ENCODE measurements at regions not wholly inside any gene's neighbourhood (a gene's known extent, or its start where the extent isn't known, plus 50 kb on each side); places are given as distances from the start of the nearest gene placed in this dataset.
"Not testable (repeated sequence)": the region's sequence is repeated elsewhere in the genome, so short reads cannot be mapped to it uniquely, and the experiment has no call there.

DNA sequence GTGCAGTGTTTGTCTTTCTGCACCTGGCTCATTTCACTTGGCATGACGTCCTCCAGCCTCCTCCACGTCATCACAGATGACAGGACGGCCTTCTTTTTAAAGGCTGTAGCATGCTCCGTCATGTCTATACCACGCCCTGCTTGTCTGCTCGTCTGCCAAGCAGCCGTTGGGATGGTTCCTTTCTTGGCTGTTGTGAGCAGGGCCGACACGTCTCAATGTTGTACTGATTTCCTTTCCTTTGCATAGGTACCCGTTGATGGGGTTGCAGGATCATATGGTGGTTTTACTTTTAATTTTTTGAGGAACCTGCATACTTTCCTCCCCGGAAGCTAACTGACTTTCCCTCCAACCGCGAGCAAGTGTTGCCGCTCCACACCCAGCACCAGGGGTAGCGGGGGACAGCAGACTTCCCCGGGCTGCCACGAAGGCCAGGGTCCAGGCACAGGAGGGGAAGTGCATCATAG, 212.2 kb upstream of the ZNF469 start:
- DNase-seq = no peak
- H3K4me1 ChIP-seq = no peaks in the 10 kb centered on the region
- no peaks in the 10 kb centered on the region for H3K36me3 ChIP-seq
- 83% methylated on average over 17 of the region's 17 CpGs for WGBS, 2 donors
- no peak overlapping the region for H3K27ac ChIP-seq
- intact Hi-C loops (cut with DNase I) = no loop called here
- TF ChIP-seq CTCF (IDR thresholded peaks at IDR 0.05) (no peak), POLR2A (IDR thresholded peaks at IDR 0.05) (no peak)
- H3K9me3 ChIP-seq = no peaks in the 10 kb centered on the region
- H3K4me3 ChIP-seq (replicated peaks in 1 of 3) = no peak overlapping the region
- no peaks in the 10 kb centered on the region for H3K27me3 ChIP-seq

GRCh38 chr16:88171126-88171525, 211.6 kb upstream of the ZNF469 start:
- H3K9me3 ChIP-seq; DNase-seq; H3K27ac ChIP-seq; H3K4me3 ChIP-seq (replicated peaks in 1 of 3); H3K27me3 ChIP-seq; H3K4me1 ChIP-seq; intact Hi-C loops (cut with DNase I); H3K36me3 ChIP-seq: not testable (repeated sequence)
- 88% methylated on average over 1 of the region's 1 CpG for WGBS, 2 donors

DNA sequence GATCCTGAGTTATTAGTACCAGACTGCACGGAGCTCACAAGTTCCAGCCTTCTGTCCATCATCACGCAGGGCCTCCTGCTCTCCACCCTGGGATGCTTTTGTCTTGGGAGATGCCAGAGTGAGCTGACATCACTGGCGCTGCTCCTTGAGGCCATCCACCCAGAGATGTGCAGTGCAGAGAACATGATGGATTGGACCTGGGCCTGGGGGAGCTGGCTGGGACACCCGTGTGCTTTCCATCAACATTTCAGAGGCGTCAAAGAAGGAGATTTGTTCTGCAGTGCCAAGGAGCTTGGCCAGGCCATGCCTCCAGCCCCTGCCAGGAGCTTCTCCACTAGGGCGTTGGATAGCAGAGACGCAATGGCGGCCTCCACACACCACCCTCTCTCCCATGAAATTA, 206.6 kb upstream of the ZNF469 start:
- H3K27me3 ChIP-seq; H3K36me3 ChIP-seq; DNase-seq; H3K4me1 ChIP-seq; H3K9me3 ChIP-seq; H3K27ac ChIP-seq; intact Hi-C loops (cut with DNase I); H3K4me3 ChIP-seq (replicated peaks in 1 of 3): not testable (repeated sequence)
- WGBS, 2 donors = 86 to 100% methylated on average over 3 to 4 of the region's 8 CpGs

DNA sequence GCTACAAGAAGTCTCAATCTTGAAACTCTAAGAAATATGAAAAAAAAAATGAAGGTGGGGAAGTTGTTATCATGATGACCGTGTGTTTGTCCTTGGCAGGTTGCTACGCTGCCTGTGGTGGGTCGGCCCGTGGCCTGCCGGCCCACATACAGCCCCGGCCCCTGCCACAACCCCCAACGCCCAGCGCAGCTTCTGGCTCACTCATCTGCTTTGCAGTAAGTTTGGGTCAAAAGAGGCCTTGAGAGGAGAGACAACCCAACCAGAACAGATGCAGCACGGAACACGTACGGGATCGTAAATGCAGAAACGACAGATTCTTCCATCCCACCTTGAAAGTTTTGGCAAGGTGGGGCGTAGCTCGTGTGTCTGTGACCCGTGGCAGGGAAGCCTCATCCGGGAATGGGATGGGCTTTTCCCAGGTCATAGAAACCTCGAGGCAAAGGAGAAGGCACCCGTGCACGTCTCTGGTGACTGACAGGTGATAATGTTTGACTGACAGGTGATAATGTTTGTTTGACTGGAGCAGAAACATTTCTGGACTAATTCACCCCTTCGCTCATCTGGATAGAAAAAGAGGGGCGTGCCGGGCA, 206.1 kb upstream of the ZNF469 start:
- H3K36me3 ChIP-seq; H3K27ac ChIP-seq; H3K9me3 ChIP-seq; H3K4me3 ChIP-seq (replicated peaks in 1 of 3); H3K4me1 ChIP-seq; H3K27me3 ChIP-seq; DNase-seq; intact Hi-C loops (cut with DNase I): not testable (repeated sequence)
- WGBS, 2 donors = 89 to 92% methylated on average over 23 of the region's 23 CpGs

DNA sequence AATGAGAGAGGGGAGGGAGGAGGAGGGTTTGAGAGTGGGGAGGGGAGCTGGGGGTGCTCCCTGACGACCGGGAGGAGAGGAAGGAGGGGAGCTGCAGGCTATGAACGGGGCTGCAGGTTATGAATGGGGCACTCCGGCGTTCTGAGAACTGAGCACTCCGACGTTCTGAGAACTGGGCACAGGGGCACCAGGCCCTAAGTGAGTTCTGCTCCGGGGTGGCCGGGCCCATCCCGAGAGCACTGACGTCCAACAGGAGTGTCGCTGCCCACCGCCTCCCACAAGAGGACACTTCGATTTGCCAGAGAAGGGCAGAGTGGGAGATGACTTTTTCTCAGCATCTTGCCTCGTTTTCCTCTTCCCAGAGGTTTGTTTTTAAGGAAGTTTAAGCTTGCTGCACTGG, 204.5 kb upstream of the ZNF469 start:
- H3K4me1 ChIP-seq; intact Hi-C loops (cut with DNase I); H3K4me3 ChIP-seq (replicated peaks in 1 of 3); H3K27ac ChIP-seq; DNase-seq; H3K27me3 ChIP-seq; H3K36me3 ChIP-seq; H3K9me3 ChIP-seq: not testable (repeated sequence)
- 77 to 79% methylated on average over 15 of the region's 15 CpGs for WGBS, 2 donors

DNA sequence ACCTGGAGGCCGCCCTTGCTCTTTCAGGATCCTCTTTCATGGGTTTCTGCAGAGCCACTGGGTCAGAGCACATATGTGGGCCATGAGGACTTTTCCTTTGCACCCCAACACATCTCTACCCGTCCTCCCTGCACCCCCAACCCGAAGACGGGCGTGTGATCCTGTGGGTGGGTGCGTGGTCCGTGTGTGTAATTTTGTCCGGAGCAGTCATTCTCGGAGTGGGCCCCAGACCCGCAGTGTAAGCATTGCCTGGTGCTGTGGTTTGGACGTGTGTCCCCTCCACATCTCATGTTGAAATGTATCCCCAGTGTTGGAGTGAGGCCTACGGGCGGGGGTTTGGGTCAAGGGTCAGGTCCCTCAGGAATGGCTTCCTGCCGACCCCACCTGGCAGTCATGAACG, 203.9 kb upstream of the ZNF469 start:
- H3K4me3 ChIP-seq (replicated peaks in 1 of 3); H3K9me3 ChIP-seq; H3K36me3 ChIP-seq; H3K4me1 ChIP-seq; intact Hi-C loops (cut with DNase I); H3K27ac ChIP-seq; DNase-seq; H3K27me3 ChIP-seq: not testable (repeated sequence)
- 81 to 84% methylated on average over 13 to 15 of the region's 15 CpGs for WGBS, 2 donors

DNA sequence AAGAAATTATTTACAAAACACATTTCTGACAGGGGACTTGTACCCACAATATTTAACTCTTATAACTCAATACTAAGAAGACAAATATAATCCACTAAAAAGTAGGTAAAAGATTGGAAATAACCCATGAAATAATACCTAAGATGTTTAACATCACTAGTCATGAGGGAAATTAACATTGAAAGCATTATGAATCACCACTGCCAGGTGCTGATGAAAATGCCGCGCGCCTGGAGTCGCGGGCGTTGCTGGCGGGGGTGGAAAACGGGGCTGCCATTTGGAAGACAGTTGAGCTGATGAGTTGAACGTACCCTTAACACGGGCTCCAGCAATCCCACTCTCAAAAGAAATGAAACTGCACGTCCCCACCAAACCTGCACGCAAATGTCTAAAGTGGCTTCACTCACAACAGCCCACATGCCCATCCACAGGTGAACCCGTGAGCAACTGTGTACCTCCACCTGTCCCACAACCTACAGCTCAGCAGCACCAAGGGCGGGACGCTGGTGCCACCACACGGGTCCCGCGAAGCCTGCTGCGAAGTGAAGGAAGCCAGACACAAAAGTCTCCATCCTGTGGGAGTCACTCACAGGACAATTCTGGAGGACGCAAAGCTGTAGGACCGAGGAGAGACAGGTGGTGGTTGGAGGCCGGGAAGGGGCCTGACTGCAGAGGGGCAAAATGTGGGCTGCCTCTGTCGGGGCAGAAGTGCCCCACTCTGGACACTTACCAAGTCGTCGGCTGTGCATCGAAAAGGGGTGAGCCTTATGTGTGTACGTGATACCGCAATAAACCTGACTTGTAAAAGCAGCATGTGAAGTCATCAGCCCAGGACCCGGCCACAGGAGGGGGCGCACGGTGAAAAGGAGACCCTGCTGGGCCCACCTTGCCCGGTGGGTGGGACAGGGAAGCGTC, 199.5 kb upstream of the ZNF469 start:
- intact Hi-C loops (cut with DNase I); H3K27me3 ChIP-seq; H3K36me3 ChIP-seq; DNase-seq; H3K4me3 ChIP-seq (replicated peaks in 1 of 3); H3K4me1 ChIP-seq; H3K27ac ChIP-seq; H3K9me3 ChIP-seq: not testable (repeated sequence)
- 86% methylated on average over 32 to 33 of the region's 33 CpGs for WGBS, 2 donors

- DNase-seq; H3K36me3 ChIP-seq; intact Hi-C loops (cut with DNase I); H3K27me3 ChIP-seq; H3K9me3 ChIP-seq; H3K4me1 ChIP-seq; H3K27ac ChIP-seq; H3K4me3 ChIP-seq (replicated peaks in 1 of 3): not testable (repeated sequence)
- WGBS, 2 donors = no CpG with 5 or more reads among the region's 14 CpGs
These were observed 198.7 kb upstream of the ZNF469 start for GRCh38 chr16:88184053-88184452.

DNA sequence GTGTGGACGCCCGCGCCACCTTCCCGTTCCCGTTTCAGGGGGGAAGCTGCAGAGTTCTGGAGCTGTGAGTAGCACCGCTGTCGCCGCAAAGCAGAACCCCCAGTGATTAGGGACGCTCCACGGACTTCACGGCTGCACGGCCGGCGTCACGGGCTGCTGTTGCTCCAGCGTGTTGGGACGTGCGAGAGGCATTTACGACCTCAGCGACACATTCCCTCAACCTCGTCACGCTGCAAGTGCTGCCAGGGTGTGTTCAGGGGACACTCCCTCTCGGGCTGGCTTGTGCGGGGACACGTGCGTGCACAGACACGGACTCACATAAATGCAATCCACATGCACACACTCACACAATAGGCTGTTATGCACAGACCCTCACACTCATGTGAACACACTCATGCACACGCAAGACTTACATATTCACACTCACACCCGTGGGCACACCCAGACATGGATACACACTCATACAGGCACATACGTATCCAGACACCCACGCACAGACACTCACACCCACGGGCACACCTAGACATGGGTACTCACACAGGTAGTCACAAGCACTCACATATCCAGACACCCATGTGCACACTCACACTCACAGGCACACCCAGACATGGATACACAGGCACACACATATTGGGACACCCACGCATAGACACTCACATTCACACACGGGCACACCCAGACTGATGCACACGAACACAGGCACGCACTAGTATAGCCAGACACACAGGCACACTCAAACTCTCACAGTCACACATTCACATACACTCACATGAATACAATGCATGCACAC, 198.0 kb upstream of the ZNF469 start:
- intact Hi-C loops (cut with DNase I); H3K9me3 ChIP-seq; H3K36me3 ChIP-seq; H3K27me3 ChIP-seq; H3K4me3 ChIP-seq (replicated peaks in 1 of 3); H3K27ac ChIP-seq; DNase-seq; H3K4me1 ChIP-seq: not testable (repeated sequence)
- 86 to 94% methylated on average over 18 of the region's 36 CpGs for WGBS, 2 donors

- intact Hi-C loops (cut with DNase I); H3K4me3 ChIP-seq (replicated peaks in 1 of 3): not testable (repeated sequence)
- WGBS, 2 donors = 95 to 98% methylated on average over 6 of the region's 9 CpGs
These were observed 197.4 kb upstream of the ZNF469 start for GRCh38 chr16:88185406-88185805.

GRCh38 chr16:88185976-88186888, 196.5 kb upstream of the ZNF469 start:
- H3K36me3 ChIP-seq; H3K27me3 ChIP-seq; H3K4me3 ChIP-seq (replicated peaks in 1 of 3); intact Hi-C loops (cut with DNase I); H3K4me1 ChIP-seq; H3K27ac ChIP-seq; H3K9me3 ChIP-seq; DNase-seq: not testable (repeated sequence)
- WGBS, 2 donors = 68 to 69% methylated on average over 48 to 55 of the region's 55 CpGs

More at GRCh38 chr16:88185406-88185805, 197.4 kb upstream of the ZNF469 start:
- not testable (repeated sequence) for H3K4me1 ChIP-seq, H3K9me3 ChIP-seq, H3K27ac ChIP-seq, H3K36me3 ChIP-seq, H3K27me3 ChIP-seq, DNase-seq
